LoVo (cell line): ENCODE measurements at regions not wholly inside any gene's neighbourhood (a gene's known extent, or its start where the extent isn't known, plus 50 kb on each side); places are given as distances from the start of the nearest gene placed in this dataset.
A peak's percentile ranks its signal among the peaks of the same experiment; 100 is the strongest.
"Not testable (repeated sequence)": the region's sequence is repeated elsewhere in the genome, so short reads cannot be mapped to it uniquely, and the experiment has no call there.

Source experiments
- DNase-seq: peaks from one replicate; pipeline ENCODE4 v3.0.0-alpha.2; 2016; ENCODE audit warnings: low spot score

GRCh38 chr1:91207691-91208090 is 185.9 kb upstream of the ZNF644 start:
- DNase-seq: not testable (repeated sequence)

GRCh38 chr1:91204150-91204549 is 182.3 kb upstream of the ZNF644 start:
- not testable (repeated sequence) for DNase-seq

GRCh38 chr1:91201694-91202093 is 179.9 kb upstream of the ZNF644 start:
- DNase-seq: no peak

GRCh38 chr1:91201176-91201575 is 179.3 kb upstream of the ZNF644 start:
- DNase-seq: no peak

- no peak for DNase-seq
Observed at GRCh38 chr1:91200675-91201074, 178.8 kb upstream of the ZNF644 start.

- DNase-seq: no peak
Observed at GRCh38 chr1:91199988-91200387, 178.2 kb upstream of the ZNF644 start.

GRCh38 chr1:91190996-91191395 is 169.2 kb upstream of the ZNF644 start:
- DNase-seq: no peak

- DNase-seq: no peak
Observed at GRCh38 chr1:91189096-91189495, 167.3 kb upstream of the ZNF644 start.

- DNase-seq: not testable (repeated sequence)
Observed at GRCh38 chr1:91182807-91183206, 161.0 kb upstream of the ZNF644 start.

GRCh38 chr1:91176250-91176649 is 154.4 kb upstream of the ZNF644 start:
- DNase-seq: no peak

GRCh38 chr1:91174734-91175133 is 152.9 kb upstream of the ZNF644 start:
- DNase-seq: no peak

- no peak for DNase-seq
Observed at GRCh38 chr1:91173346-91173890, 151.6 kb upstream of the ZNF644 start.

- no peak for DNase-seq
Observed at GRCh38 chr1:91172541-91172940, 150.7 kb upstream of the ZNF644 start.

GRCh38 chr1:91171898-91172297 is 150.1 kb upstream of the ZNF644 start:
- no peak for DNase-seq

GRCh38 chr1:91170571-91170970 is 148.7 kb upstream of the ZNF644 start:
- DNase-seq: no peak

GRCh38 chr1:91166106-91166712 is 144.4 kb upstream of the ZNF644 start:
- DNase-seq: peak; percentile 73

- peak; percentile 68 for DNase-seq
Observed at GRCh38 chr1:91165033-91165654, 143.3 kb upstream of the ZNF644 start.

- no peak for DNase-seq
Observed at GRCh38 chr1:91162613-91163012, 140.8 kb upstream of the ZNF644 start.

GRCh38 chr1:91161749-91162148 is 139.9 kb upstream of the ZNF644 start:
- no peak for DNase-seq

GRCh38 chr1:91161166-91161565 is 139.3 kb upstream of the ZNF644 start:
- DNase-seq: no peak

GRCh38 chr1:91160363-91161075 is 138.7 kb upstream of the ZNF644 start:
- DNase-seq: peak; percentile 12

GRCh38 chr1:91153341-91153740 is 131.5 kb upstream of the ZNF644 start:
- no peak for DNase-seq

- no peak for DNase-seq
Observed at GRCh38 chr1:91152331-91152730, 130.5 kb upstream of the ZNF644 start.
